Daoy (cell line): ENCODE measurements at regions not wholly inside any gene's neighbourhood (a gene's known extent, or its start where the extent isn't known, plus 50 kb on each side); places are given as distances from the start of the nearest gene placed in this dataset.
"Not testable (repeated sequence)": the region's sequence is repeated elsewhere in the genome, so short reads cannot be mapped to it uniquely, and the experiment has no call there.

Experiments used
- DNase-seq: peaks from one replicate; pipeline ENCODE4 v3.0.0-alpha.2; 2015; ENCODE audit warnings: low read depth

DNA sequence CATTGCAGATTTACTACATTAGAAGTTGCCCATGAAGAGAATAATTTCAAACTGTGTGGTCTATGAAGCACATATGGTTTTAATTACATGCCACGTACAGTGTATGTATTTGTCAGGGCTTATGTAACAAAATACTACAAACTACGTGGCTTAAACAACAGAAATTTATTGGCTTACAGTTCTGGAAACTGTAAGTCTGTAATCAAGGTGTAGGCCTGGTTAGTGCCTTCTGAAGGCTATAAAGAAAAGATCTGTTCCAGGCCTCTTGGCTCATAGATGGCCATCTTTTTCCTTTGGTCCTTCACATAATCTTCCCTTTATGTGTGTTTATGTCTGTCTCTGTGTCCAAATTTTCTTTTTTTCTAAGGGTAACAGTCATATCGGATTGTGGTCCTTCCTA lies 1160.2 kb downstream of the FAM133A start:
- no peak for DNase-seq

DNA sequence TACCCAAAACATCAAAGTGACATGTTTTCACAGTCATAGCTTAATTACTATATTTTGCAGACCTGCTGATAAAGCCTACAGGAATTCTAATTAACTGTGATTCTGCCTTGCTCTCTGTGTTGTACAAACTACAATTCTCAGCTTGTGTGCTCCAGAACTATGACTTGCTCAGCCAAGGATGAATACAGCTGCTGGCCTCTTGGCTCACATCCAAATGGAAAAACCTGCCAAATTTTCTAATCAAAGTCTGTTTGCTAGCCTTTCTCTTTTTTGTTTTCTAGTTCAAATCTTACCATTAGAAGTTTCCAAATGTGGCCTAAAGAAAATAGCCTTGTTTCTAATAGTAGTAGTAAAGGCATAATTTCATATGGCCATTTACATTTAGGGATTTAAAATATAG lies 1176.8 kb downstream of the FAM133A start:
- no peak for DNase-seq

GRCh38 chrX:94854251-94854650 lies 1180.2 kb downstream of the FAM133A start:
- DNase-seq: no peak

DNA sequence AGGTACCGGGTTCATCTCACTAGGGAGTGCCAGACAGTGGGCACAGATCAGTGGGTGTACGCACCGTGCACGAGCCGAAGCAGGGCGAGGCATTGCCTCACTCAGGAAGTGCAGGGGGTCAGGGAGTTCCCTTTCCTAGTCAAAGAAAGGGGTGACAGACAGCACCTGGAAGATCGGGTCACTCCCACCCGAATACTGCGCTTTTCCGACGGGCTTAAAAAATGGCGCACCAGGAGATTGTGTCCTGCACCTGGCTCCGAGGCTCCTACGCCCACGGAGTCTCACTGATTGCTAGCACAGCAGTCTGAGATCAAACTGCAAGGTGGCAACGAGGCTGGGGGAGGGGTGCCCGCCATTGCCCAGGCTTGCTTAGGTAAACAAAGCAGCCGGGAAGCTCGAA lies 1188.5 kb downstream of the FAM133A start:
- DNase-seq: not testable (repeated sequence)

GRCh38 chrX:94871640-94872039 lies 1197.6 kb downstream of the FAM133A start:
- DNase-seq: no peak

DNA sequence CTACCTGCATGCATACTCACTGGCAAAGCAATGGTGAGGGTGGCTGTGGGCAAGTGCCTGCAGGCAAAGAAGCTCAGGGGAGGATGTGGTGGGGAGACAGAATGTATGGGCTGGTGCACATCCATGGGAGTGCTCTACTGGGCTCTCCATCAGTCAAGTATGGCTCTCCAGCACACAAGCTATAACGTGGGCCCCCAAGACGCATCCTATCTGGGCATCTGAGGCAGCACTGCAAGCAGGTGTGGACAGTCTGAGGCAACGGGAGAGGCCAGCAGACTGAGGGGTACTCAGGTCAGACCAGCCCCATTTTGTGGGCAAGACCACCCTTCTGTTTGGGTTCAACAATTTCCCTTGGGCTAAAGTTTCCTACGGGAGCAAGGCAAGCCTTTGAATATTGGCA lies 1227.8 kb downstream of the FAM133A start:
- DNase-seq: no peak

DNA sequence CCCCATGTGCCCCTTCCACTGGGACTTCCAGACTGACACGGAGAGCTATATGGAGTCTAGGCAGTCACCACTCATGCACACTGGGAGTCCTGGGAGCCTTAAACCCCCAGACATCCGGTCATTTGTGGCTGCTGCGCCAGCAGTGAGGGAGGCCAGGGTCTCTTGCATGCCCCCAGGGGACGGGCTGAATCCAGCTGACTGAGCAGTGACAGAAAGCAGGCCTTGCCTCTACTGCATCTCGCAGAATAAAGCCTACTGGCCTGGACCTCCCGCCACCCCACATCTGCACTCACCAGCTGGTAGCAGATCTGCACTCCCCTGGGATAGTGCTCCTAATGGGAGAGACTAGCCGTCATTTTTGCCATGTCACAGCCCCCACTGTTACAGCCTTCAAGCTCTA lies 1234.2 kb downstream of the FAM133A start:
- no peak for DNase-seq

- DNase-seq: no peak
Measured at GRCh38 chrX:94908648-94909047, 1234.6 kb downstream of the FAM133A start.

- DNase-seq: no peak
Measured at GRCh38 chrX:94914235-94914634, 1240.2 kb downstream of the FAM133A start.

DNA sequence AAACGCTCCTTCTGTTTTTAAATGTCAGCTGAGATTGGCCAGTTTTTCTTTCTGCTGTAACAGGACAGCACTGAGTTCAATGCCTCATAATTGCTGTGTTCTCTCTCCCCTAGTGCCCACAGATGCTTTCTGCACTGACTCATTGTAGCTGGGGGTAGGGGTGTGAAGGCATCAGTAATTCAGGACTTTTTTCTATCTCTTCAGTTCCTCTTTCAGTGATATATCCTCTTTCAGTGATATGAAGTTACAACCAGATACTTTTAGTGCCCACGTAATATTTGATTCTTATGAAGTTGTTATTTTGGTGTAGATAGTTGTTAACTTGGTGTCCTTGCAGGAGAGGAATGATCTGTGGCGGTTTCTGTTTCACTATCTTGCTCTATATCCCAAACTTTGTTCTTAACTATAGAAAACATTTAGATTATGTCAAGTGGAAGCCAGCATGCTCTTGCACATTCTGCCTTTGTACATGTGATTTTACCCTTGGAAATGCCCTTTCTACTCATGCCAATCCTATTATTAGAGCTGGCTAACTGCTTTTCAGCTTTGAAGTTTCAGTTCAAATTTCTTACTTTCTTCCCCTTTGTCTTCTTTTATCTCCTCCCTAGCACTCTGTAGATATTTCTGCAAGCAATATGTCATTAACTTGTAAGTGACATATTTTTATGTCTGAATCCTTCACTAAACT lies 1258.4 kb downstream of the FAM133A start:
- DNase-seq: no peak

GRCh38 chrX:94936722-94937121 lies 1262.7 kb downstream of the FAM133A start:
- no peak for DNase-seq

DNA sequence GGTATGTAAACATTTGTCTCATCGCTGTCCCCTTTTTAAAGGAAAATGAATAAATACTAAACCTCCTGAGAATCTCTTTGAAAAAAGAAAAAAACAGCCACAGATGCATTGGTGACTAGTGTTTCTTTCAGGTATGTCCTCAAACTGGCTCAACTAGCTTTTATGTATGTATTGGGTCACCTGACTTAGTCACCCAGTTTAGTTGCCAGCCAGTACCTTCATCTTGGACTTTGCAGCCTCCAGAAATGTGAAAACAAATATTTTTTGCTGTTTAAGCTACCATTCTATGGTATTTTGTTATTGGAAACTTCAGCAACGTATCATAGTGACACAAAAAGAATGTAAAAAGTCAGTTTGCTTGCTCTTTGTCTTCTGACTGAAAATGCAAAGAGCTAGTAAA lies 1263.5 kb downstream of the FAM133A start:
- DNase-seq: no peak

GRCh38 chrX:94942603-94943002 lies 1268.6 kb downstream of the FAM133A start:
- DNase-seq: no peak

- DNase-seq: not testable (repeated sequence)
Measured at GRCh38 chrX:94946137-94946536, 1272.1 kb downstream of the FAM133A start.

GRCh38 chrX:94961730-94962129 lies 1287.7 kb downstream of the FAM133A start:
- DNase-seq: no peak

- DNase-seq: no peak
Measured at GRCh38 chrX:94977562-94977961, 1303.6 kb downstream of the FAM133A start.

- no peak for DNase-seq
Measured at GRCh38 chrX:94977986-94978385, 1304.0 kb downstream of the FAM133A start.
